Stromal cell of bone marrow (primary cell): ENCODE measurements at regions not wholly inside any gene's neighbourhood (a gene's known extent, or its start where the extent isn't known, plus 50 kb on each side); places are given as distances from the start of the nearest gene placed in this dataset.

Experiments
- DNase-seq: peaks from one replicate; pipeline ENCODE4 v3.0.0-alpha.2; 2012; ENCODE audit warnings: low read depth

- no peak for DNase-seq
Measured at GRCh38 chr5:112626715-112627114, 111.0 kb upstream of the APC start.

- no peak for DNase-seq
Measured at GRCh38 chr5:112628214-112628980, 109.3 kb upstream of the APC start.

GRCh38 chr5:112630246-112631009, 107.3 kb upstream of the APC start:
- DNase-seq: no peak

GRCh38 chr5:112634166-112634565, 103.5 kb upstream of the APC start:
- DNase-seq: no peak

DNA sequence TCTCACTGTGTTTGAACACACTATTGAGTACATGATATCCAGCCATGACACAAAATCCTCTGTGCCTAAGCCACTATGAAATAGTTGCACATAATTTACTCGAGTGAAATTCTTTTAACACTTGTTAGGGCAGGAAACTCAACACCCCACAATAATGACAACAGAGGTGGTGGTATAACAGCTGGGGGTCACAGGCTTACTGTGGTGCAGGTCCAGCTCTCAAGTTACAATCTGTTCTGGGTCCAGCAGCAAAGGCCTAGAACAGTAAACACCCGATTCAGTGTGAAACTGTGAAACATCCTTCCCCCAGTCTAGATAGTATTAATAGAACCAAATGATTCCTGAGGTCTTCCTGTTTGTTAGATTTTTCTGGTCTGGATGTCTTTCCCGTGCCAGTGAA, 102.9 kb upstream of the APC start:
- DNase-seq: no peak

- no peak for DNase-seq
Measured at GRCh38 chr5:112635276-112635675, 102.4 kb upstream of the APC start.

DNA sequence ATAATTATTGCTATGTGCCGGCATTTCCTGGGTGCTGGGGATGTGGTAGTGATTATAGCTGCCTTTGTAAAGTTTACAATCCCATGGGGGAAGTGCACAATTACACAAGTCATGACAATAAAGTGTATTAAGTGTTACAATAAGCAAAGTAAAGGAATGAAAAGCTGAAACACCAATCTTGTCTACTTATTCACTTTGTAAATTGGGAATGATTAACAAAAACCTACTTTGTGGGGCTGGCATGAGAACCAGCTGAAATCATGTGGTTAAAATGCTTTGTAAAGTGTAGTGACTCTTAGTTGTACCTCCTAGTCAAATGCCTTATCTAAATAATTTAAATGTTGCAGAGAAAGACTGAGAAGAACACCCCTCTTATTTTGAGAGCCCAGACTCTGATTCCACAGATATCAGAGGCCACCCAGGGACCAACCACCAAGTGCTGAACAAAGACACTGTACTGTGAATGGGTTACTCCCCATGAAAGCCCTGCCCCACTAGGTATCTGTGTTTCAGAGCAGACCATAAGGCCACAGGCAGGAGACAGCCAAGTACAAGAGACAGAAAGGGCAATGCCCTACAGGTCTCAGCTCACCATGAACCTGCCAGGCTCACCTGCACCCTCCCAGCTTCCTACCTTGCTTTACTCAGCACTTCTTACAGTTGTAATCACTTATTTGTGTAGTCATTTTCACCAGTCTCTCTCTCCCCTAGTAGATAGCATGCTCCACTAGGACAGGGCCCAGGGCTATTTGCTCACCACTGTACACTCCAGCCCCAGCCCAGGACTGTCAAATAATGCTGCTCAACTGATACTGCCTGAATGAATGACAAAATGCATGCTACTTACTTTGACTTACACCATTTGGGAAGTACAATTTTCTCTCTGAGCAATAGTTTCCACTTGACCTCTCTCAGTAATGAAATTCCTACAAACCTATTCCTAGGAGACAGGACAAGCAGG, 101.6 kb upstream of the APC start:
- DNase-seq: no peak

DNA sequence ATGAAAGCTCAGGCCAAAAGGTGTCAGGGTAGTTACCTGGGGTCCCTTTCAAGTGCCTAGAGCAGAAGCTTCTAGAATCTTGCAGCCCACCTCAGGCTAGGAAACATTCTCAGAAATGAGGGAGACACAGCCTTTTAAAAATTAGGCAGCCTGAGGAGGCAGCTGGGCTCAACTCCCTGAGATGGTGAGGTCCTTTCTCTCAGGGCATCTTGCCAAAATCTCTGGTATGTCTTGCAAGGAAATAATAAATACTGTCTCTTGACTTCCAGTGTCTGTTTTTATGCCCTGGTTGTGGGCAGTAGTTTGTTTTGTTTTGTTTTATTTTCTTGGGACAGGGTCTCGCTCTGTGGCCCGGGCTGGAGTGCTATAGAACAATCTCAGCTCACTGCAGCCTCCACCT, 100.9 kb upstream of the APC start:
- no peak for DNase-seq

DNA sequence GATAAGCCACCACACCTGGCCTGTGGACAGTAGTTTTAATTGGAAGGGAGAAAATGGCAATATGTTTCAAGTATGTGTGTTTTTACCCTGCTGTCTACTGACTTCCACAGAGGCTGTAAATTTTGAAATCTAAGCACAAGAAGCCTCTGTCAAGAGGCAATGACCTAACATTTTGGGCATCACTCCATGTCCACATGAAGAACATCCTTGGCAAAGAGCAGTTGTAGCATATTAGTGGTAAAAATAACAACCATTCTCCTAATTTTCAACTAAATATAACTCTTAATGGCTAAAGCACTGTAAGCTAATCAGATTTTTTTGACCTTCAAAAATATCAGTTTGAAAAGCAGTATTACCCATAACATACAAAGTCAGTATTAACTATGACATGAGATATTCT, 100.3 kb upstream of the APC start:
- DNase-seq: no peak

- DNase-seq: peak; percentile 38
Measured at GRCh38 chr5:112640546-112640945, 97.1 kb upstream of the APC start.

DNA sequence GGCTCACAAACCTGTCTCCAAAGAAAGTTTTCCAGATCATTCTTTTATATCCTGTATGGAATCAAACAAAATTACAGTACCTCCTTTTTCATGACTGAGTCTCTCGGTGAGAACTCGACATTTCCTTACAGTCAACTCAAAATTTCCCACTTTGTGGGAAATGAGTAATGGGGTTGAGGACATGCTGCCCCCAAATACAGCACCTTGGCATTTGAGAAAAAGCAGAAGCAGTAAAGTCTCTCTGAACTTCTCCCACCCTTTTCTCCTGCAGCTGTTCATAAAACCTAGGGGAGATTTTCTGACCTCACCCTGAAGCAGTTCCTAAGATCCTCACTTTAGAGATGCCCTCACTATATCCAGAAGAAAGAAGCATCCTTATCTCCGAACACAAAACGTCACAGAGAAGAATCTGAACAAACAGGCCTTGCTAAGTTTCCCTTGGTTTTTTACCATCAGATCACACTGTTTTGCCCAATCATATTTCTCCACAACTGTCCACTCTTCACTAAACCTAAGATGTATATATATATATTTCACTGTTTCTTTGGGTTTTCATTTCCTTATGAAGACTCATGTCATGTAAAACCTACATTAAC, 96.1 kb upstream of the APC start:
- no peak for DNase-seq

- DNase-seq: no peak
Measured at GRCh38 chr5:112642885-112643284, 94.8 kb upstream of the APC start.

DNA sequence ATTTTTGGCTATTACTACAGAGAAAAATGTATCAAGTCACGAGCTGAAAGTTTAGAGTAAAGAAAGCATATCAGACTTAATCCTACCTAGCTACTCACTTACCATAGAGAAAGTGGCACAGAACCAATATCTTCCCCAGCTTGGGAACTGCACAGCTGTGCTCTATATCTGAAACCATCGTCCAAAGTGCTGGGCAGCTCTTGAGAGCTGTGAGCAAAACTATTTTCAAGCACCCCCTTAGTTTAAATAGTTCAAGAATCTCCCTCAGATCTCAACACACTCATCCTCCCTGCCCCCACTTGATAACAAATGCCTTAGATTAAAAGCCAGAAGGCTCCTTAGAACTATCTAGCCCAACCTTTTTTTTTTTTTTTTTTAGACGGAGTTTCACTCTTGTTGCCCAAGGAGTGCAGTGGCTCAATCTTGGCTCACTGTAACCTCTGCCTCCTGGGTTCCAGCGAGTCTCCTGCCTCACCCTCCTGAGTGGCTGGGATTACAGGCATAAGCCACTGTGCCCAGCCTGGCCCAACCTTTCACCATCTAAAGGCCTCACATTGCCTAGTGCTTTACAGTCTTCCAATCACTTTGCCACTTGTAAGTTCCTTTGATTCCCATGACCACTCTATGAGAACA, 94.2 kb upstream of the APC start:
- no peak for DNase-seq

- DNase-seq: no peak
Measured at GRCh38 chr5:112646139-112646936, 91.3 kb upstream of the APC start.

DNA sequence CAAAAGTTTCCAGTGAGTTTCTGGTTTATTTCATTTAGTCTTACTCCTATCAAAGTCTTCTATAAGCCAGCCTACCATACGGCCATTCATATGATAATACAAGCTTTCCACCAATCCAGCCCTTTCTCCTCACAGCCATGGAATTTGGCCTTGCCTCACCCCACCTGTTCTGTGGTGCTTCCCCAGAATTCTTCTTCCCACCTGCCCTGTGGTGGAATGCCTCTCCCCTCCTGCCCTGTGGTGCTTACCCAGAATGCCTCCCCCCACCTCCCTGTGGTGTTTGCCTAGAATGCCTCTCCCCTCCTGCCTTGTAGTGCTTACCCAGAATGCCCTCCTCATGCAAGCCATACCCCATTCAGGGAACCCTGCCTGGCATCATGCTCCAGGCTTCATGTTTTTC, 90.3 kb upstream of the APC start:
- DNase-seq: no peak

DNA sequence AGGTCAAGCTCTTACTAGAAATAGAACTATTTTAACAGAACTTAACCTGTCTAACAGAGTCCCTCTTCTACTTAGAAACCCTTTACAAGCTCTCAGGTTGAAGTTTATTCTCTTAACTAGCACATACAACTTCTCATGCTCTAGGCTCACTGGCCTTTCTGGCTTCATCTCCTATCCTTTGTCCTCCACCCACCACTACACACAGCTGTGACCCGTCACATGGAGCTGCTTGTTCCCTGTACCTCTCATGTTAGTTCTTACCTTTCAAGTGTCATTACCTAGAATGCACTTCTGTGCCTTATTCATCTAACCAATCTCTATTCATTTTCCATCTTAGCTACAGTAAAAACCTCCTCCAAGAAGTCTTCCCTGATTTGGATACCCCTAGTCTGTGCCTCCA, 89.4 kb upstream of the APC start:
- no peak for DNase-seq

GRCh38 chr5:112649882-112650281, 87.8 kb upstream of the APC start:
- no peak for DNase-seq

DNA sequence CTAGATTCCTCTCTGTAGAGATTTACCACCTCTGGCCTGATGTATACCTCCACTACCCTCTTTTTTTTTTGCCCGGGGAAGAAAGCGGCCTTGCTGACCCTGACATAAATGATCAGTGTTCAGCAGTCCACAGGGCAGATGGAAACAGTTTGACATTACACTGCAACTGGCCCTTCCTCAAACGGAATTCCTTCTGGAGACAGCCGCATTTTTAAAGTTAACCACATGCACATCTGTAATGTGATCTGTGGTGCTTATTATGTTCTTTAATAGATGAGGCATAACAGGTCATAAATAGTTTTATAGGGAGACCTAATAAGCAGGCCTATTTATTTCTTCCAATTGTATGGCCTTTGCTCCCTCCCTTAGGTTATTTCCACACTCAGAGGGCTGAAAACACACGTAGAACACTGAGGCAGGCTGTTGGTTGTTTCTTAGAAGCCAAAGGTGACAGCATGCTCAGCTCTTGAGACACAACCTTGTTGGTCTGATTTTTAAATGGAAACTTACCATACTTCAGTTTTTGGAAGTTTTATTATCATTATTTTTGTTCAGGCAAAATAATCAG, 84.0 kb upstream of the APC start:
- DNase-seq: no peak

- no peak for DNase-seq
Measured at GRCh38 chr5:112655513-112655912, 82.2 kb upstream of the APC start.

- DNase-seq: no peak
Measured at GRCh38 chr5:112656451-112656850, 81.2 kb upstream of the APC start.
